HEK293 (cell line): ENCODE measurements at regions not wholly inside any gene's neighbourhood (a gene's known extent, or its start where the extent isn't known, plus 50 kb on each side); places are given as distances from the start of the nearest gene placed in this dataset.

Experiments
- CTCF ChIA-PET: fragments of 350-600 bp; formaldehyde crosslinking; extraction: SDS; loops from one replicate; lab custom pipeline; 2021; ENCODE audit warnings: antibody characterized with exemption; lab: Yijun Ruan, JAX
- POLR2A ChIA-PET: fragments of 300-600 bp; formaldehyde crosslinking; extraction: SDS; loops from one replicate; lab custom pipeline; 2020; ENCODE audit warnings: antibody characterized with exemption, inconsistent platforms; lab: Yijun Ruan, JAX
- H3K27ac ChIP-seq: fragments of 200-500 bp; sonication (Bioruptor generic); 2 replicates; pipeline ENCODE4 v1.5.1; 2014; ENCODE audit warnings: low read depth, low read length, control low read depth, inconsistent platforms; ENCODE audit errors: extremely low read depth
- H3K36me3 ChIP-seq, 2 experiments: fragments of 200-500 bp in 1 of 2; sonication (Bioruptor generic) in 1 of 2; 1 replicate in 1 of 2; 2 replicates in 1 of 2; pipeline ENCODE4 v1.5.1; 2014 to 2017; ENCODE audit warnings: inconsistent platforms in 2 of 2, low read length in 2 of 2; ENCODE audit not compliant: control insufficient read depth in 2 of 2, insufficient read depth in 1 of 2
- H3K4me1 ChIP-seq: fragments of 200-500 bp; sonication (Bioruptor generic); 2 replicates; pipeline ENCODE4 v1.5.1; 2014; ENCODE audit warnings: mild to moderate bottlenecking, low read length, inconsistent platforms; ENCODE audit not compliant: control insufficient read depth, insufficient read depth
- H3K4me3 ChIP-seq: 2 replicates; pipeline ENCODE4 v1.5.1; 2011; ENCODE audit warnings: low read depth, mild to moderate bottlenecking, control low read depth, low read length, moderate library complexity
- H3K9me3 ChIP-seq: fragments of 200-500 bp; sonication (Bioruptor generic); 2 replicates; pipeline ENCODE4 v1.5.1; 2014; ENCODE audit warnings: low read depth, low read length, inconsistent platforms; ENCODE audit not compliant: control insufficient read depth, insufficient read depth
- KLF16 ChIP-seq: fragments of 450-650 bp; formaldehyde crosslinking; IDR thresholded peaks from 2 replicates; pipeline ENCODE4 v1.5.1; 2017; ENCODE audit warnings: missing biosample characterization, missing genetic modification characterization
- PRDM10 ChIP-seq: fragments of 450-650 bp; formaldehyde crosslinking; IDR thresholded peaks from 2 replicates; pipeline ENCODE4 v1.5.1; 2016; ENCODE audit warnings: missing biosample characterization, missing genetic modification characterization
- SCRT1 ChIP-seq: fragments of 450-650 bp; formaldehyde crosslinking; IDR thresholded peaks from 2 replicates; pipeline ENCODE4 v1.5.1; 2016; ENCODE audit warnings: missing biosample characterization, missing genetic modification characterization, borderline replicate concordance
- SCRT2 ChIP-seq: fragments of 450-650 bp; formaldehyde crosslinking; IDR thresholded peaks from 2 replicates; pipeline ENCODE4 v1.5.1; 2016; ENCODE audit warnings: missing biosample characterization, missing genetic modification characterization
- SP3 ChIP-seq: fragments of 450-650 bp; formaldehyde crosslinking; IDR thresholded peaks from 2 replicates; pipeline ENCODE4 v1.5.1; 2016; ENCODE audit warnings: missing biosample characterization, missing genetic modification characterization
- SP7 ChIP-seq: fragments of 450-650 bp; formaldehyde crosslinking; IDR thresholded peaks from 2 replicates; pipeline ENCODE4 v1.5.1; 2016; ENCODE audit warnings: missing biosample characterization, missing genetic modification characterization
- ZBTB44 ChIP-seq: fragments of 450-650 bp; IDR thresholded peaks from 2 replicates; pipeline ENCODE4 v1.5.1; 2018; ENCODE audit warnings: missing biosample characterization, mild to moderate bottlenecking, missing genetic modification characterization
- ZBTB7A ChIP-seq: fragments of 450-650 bp; formaldehyde crosslinking; IDR thresholded peaks from 2 replicates; pipeline ENCODE4 v1.5.1; 2016; ENCODE audit warnings: low read depth, missing biosample characterization, missing genetic modification characterization
- ZNF335 ChIP-seq: fragments of 450-650 bp; formaldehyde crosslinking; conservative IDR thresholded peaks from 2 replicates; pipeline ENCODE4 v1.5.1; 2016; ENCODE audit warnings: missing biosample characterization, missing genetic modification characterization
- ZNF341 ChIP-seq: fragments of 450-650 bp; formaldehyde crosslinking; IDR thresholded peaks from 2 replicates; pipeline ENCODE4; 2016; ENCODE audit warnings: low read depth, missing biosample characterization, missing genetic modification characterization
- ZNF354C ChIP-seq: fragments of 450-650 bp; formaldehyde crosslinking; IDR thresholded peaks from 2 replicates; pipeline ENCODE4 v1.5.1; 2016; ENCODE audit warnings: missing biosample characterization, missing genetic modification characterization, low read depth, borderline replicate concordance
- ZNF580 ChIP-seq: fragments of 450-650 bp; formaldehyde crosslinking; IDR thresholded peaks from 2 replicates; pipeline ENCODE4 v1.5.1; 2016; ENCODE audit warnings: missing biosample characterization, missing genetic modification characterization
- ZNF596 ChIP-seq: fragments of 450-650 bp; IDR thresholded peaks from 2 replicates; pipeline ENCODE4 v1.5.0; 2018; ENCODE audit warnings: missing biosample characterization, mild to moderate bottlenecking, missing genetic modification characterization, moderate library complexity
- ZNF621 ChIP-seq: fragments of 450-650 bp; formaldehyde crosslinking; IDR thresholded peaks from 2 replicates; pipeline ENCODE4 v1.5.1; 2017; ENCODE audit warnings: missing biosample characterization, missing genetic modification characterization
- ZNF629 ChIP-seq: fragments of 450-650 bp; formaldehyde crosslinking; IDR thresholded peaks from 2 replicates; pipeline ENCODE4 v1.5.1; 2017; ENCODE audit warnings: missing biosample characterization, missing genetic modification characterization
- ZNF645 ChIP-seq: fragments of 450-650 bp; formaldehyde crosslinking; IDR thresholded peaks from 2 replicates; pipeline ENCODE4; 2016; ENCODE audit warnings: missing biosample characterization, missing genetic modification characterization
- ZNF768 ChIP-seq: fragments of 450-650 bp; formaldehyde crosslinking; IDR thresholded peaks from 2 replicates; pipeline ENCODE4 v1.5.1; 2018; ENCODE audit warnings: missing biosample characterization, mild to moderate bottlenecking, missing genetic modification characterization
- ZNF785 ChIP-seq: fragments of 450-650 bp; formaldehyde crosslinking; IDR thresholded peaks from 2 replicates; pipeline ENCODE4 v1.5.1; 2016; ENCODE audit warnings: missing biosample characterization, missing genetic modification characterization
- ZNF837 ChIP-seq: fragments of 450-650 bp; formaldehyde crosslinking; IDR thresholded peaks from 2 replicates; pipeline ENCODE4 v1.5.1; 2016; ENCODE audit warnings: missing biosample characterization, missing genetic modification characterization

GRCh38 chr2:118185210-118186109 lies 97.2 kb downstream of the INSIG2 start (continued):
- TF ChIP-seq PRDM10 (tag by site-specific recombination) (peak; percentile 70), ZNF785 (tag by site-specific recombination) (no peak), KLF16 (tag by site-specific recombination) (no peak), ZNF768 (tag by site-specific recombination) (no peak), ZBTB44 (tag by site-specific recombination) (0 out of 2 replicates have a peak, but pooled peaks have one; percentile 3), ZNF621 (tag by site-specific recombination) (no peak), ZNF335 (tag by site-specific recombination) (peak; percentile 73), SP7 (tag by site-specific recombination) (peak; percentile 22; the same call in 1 of the 2 replicates)
- TF ChIP-seq, all 188 proteins: peak for 16

- POLR2A ChIA-PET = no interaction called here
- Histone ChIP-seq H3K4me3 (no peak overlapping the region), H3K4me1 (peaks cover 14% of the 10 kb centered on the region), H3K36me3 (no peaks in the 10 kb centered on the region), H3K9me3 (no peaks in the 10 kb centered on the region), H3K27ac (no peak overlapping the region)
- CTCF ChIA-PET = interaction anchor here (0.7 to 1.1 kb wide), 2 partner anchors 25 to 137 kb away, joined by 3 read pairs; no protein-coding TSS in a partner anchor
- TF ChIP-seq ZNF580 (no peak), ZNF354C (tag by site-specific recombination) (no peak), ZBTB7A (tag by site-specific recombination) (no peak), ZNF341 (tag by site-specific recombination) (peak; percentile 79), ZNF837 (tag by site-specific recombination) (no peak), SP3 (no peak), ZNF645 (tag by site-specific recombination) (no peak), ZNF629 (tag by site-specific recombination) (no peak), SCRT1 (tag by site-specific recombination) (peak; percentile 39; the same call in 1 of the 2 replicates), ZNF596 (tag by site-specific recombination) (no peak), SCRT2 (tag by site-specific recombination) (no peak)
Observed at GRCh38 chr2:118183381-118183780, 95.1 kb downstream of the INSIG2 start.
